ENCODE measurements at regions not wholly inside any gene's neighbourhood (a gene's known extent, or its start where the extent isn't known, plus 50 kb on each side); places are given as distances from the start of the nearest gene placed in this dataset.
"Not testable (repeated sequence)": the region's sequence is repeated elsewhere in the genome, so short reads cannot be mapped to it uniquely, and the experiment has no call there.

DNA sequence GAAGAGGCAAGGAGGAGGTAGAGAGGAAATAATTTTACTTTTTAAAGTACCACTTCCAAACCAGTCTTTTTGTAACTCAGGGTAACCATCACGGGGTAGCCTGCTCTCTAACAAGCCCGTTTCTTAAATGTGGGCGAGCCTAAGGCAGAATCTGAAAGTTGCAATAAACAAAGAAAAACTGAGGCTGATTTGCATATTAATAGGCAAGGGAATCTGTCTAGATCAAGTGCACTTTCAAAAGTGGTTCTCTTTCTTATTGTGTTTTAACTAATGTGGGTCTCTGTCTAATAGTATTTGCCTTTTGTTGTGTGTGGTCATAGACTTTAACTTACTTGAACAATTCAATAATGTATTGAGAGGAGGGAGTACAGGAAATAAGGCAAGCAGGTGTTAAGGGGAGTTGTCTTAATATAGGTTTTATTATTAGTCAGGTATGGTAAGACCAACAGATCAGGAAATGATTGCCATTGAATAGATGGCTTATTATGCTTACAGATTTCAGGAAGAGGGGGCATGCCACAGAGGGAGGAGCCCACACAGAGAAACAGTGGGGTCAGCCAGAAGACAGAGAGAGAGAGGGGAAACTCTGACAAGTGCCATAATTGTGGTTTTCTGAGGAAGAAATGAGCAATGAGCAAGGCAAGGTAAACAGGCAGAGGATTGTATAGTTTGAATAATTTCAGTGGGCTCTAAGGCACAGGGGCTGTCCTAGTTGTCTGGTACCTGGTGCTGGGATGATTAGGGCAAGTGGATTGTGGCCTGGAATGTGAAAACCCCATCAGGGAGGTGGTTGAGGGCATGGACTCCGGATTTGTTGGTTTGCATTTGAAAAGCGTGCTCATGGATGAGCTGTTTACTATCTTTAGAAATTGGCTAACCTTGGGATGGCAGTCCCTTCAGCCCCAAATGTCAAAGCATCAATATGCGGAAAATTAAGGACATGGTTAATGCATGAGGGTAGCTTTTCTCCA, 237.2 kb downstream of the TOX3 start:
- no peak for DNase-seq (ENCODE audit: low read depth in 2 of 2)

DNA sequence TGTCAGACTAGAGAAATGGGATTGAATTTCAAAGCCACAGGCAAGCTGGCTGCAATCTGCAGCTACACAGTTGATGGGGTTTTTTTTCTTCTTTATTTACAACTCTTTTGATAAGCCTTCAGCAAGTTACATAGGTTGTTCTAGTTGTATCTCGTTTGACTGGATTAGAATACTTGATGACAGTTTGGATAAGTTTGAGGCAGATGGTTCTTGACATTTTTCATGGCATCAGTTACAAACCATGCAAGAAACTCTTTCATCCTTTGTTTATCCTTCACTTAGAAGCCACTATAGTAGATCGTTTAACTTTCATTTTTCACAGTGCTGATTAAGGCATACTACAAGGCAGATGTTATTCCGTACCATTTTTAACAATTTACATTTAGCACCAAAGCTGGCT, 238.9 kb downstream of the TOX3 start:
- DNase-seq (ENCODE audit: low read depth in 2 of 2), result no peak

DNA sequence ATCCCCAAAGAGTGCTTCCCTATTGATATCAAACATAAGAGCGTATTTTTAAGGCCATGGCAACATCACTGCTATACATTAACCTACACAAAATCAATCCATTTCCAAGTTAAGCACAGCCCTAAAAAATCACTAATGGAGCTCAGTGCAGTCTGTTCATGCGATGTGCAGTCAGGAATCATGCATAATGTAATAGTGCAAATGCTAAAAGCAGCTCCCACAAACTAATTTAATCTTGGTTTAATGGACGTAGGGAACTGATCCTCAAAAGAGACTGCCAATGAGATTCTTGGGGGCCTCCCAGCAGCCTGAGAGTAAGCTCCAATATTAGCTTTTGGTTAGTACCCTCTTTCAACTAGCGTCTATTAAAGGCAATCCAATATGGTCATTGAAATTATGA, 245.9 kb downstream of the TOX3 start:
- DNase-seq (ENCODE audit: low read depth in 2 of 2), result no peak

DNA sequence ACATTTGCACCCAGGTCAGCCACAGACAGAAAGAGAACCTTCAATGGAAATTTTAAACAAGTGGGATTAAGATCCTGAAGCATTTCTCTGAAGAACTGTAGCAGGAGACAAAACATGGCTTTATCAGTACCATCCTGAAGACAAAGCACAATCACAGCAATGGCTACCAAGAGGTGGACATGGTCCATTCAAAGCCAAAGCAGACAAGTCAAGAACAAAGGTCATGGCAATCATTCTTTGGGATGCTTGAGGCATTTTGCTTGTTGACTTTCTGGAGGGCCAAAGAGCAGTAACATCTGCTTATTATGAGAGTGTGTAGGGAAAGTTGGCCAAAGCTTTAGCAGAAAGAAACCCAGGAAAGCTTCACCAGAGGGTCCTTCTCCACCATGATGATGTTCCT, 248.2 kb downstream of the TOX3 start:
- no peak for DNase-seq (ENCODE audit: low read depth in 2 of 2)

DNA sequence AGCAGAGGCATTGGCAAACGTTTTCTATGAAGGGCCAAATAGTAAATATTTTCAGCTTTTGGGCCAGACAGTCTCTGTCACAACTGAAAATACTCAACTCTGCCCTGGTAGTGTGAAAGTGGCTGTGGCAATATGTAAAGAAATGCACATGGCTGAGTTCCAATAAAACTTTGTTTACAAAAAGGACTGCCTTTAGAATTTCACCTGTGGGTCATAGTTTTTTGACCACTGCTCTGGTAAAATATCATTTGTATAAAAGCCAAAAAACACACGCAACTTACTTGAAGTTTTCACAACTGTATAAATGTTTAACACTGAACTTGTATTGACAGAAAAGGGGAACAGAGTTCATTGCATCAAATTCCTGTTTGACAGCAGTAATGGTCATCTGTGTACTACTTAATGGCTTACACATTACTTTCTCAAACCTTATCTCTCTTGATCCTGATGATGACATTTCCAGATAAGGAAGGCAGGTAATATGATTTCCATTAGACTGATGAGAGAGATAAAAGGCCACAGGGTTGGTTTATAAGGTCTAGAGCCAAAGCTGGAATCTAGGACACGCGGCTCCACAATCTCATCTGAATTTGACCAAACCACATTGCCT, 250.1 kb downstream of the TOX3 start:
- DNase-seq (ENCODE audit: low read depth in 2 of 2), result not testable (repeated sequence)

DNA sequence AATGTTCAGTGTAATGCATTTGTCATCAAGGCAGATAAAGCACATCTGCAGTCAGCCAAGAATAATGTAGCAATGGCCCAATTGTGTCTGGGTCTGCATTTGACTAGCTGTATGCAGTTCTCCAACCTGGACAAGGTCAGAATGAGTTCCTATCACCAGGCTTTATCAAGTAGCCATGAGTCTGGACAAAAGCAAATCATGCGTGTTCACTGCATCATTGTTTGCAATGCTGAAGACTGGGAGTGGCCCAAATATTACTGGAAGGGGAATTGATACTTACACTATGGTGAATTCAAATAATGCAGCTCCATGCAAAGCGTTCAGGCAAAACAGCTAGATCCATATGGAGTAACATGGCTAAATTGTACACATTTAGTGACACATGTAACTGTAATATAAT, 250.9 kb downstream of the TOX3 start:
- DNase-seq (ENCODE audit: low read depth in 2 of 2), result no peak

DNA sequence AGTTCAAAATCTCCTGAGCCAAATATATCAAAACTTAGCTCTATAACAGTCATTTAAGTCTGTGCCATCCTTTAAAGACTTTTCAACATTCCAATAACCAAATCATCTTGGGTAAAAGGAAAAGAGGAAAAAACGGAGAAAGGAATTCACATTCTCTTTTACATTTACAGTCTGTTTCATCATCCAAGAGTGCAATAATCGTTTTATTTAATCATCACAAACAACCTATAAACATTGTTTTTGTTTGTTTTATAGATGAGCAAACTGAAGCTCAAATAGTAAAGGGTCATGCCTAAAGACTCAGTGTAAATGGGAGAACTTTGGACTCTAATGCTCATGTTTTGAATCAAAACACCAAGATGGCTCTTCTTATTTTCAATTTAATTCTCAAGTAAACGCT, 252.3 kb downstream of the TOX3 start:
- DNase-seq (ENCODE audit: low read depth in 2 of 2), result no peak

DNA sequence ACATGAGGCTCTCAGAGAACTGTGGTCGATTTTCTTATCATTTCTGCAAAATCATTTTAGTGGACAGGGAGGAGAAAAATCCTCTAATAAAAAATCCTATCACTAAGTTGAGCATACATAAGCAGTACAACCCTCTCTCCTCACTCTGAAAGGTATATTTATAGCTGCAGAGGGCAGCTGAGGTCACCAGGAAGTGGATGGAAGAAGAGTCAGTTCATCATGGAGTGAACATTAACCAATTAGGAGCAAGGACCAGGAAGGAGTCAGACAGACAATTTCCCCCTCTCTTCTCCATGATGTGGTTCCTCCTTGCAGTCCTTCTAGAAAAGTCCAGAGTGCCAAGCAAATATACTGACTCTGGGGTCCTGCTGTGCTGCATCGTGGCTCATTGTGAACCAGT, 253.7 kb downstream of the TOX3 start:
- no peak for DNase-seq (ENCODE audit: low read depth in 2 of 2)

DNA sequence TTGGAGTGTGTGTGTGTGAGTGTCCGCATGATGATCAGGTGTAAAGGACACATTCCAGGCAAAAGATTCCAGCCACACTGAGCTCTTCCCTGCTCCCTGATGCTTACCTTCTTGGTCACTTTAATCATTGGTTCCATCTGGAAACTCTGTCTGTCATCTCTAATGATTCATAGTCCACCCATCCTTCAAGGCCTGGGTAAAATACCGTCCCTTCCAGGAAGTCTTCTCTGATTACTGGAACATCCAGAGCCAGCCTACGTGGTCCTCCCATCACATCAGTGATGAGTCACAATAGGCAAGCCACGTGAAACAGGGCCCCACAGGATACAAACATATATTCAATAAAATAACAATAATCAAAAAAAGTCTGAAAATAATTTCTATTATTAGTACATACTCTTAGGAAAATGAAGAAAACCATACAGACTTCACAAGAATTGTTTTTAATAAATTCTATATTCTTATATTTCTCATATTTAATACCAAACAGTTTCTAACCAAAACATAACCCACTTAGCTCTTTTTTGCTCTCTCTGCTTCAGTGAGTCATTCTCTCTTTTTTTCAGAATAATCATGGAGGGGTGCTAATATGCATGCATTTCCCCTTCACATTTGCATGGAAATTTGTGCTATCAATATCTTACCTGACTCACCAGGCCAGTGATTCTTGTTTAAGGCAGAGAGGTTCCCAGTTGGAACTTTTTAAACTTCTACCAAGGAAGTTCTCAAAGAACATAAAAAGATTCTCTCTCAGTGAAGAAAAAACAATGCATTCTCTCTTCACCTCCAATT, 263.2 kb downstream of the TOX3 start:
- DNase-seq (ENCODE audit: low read depth in 2 of 2), result no peak

DNA sequence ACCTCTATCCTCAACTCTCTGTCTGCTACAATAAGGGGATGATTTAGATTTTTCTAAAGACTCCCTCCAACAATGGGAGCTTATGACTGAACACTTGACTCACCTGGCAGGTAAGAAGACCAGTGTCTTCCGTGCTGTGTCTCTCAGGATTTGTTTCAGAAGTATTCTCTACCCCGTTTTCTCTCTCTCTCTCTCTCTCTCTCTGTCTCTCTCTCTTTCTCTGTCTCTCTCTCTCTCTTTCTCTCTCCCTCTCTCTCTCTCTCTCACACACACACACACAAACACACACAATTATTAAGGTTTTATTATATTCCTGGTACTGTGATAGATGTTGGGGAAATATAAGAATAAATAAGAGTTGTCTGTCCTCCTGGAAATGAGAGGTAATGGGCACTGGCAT, 263.9 kb downstream of the TOX3 start:
- DNase-seq (ENCODE audit: low read depth in 2 of 2), result no peak

DNA sequence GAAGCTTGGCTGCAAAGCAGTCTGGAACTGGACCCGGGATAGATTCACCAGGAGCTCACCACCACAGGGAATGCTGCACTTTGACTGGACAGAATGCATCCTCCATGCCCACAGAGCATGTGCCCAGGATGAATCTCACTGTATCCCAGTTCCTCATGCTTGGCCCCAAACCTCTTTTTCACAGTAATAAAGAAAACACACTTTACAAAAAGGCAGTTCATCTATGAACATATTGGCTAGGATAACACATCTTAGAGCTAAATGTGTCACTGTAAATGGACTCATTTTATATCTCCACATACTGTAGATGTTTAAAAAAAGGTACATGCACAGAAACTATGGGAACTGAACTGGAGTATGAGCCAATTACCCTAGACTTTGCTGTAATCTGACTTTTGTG, 266.9 kb downstream of the TOX3 start:
- no peak for DNase-seq (ENCODE audit: low read depth in 2 of 2)

DNA sequence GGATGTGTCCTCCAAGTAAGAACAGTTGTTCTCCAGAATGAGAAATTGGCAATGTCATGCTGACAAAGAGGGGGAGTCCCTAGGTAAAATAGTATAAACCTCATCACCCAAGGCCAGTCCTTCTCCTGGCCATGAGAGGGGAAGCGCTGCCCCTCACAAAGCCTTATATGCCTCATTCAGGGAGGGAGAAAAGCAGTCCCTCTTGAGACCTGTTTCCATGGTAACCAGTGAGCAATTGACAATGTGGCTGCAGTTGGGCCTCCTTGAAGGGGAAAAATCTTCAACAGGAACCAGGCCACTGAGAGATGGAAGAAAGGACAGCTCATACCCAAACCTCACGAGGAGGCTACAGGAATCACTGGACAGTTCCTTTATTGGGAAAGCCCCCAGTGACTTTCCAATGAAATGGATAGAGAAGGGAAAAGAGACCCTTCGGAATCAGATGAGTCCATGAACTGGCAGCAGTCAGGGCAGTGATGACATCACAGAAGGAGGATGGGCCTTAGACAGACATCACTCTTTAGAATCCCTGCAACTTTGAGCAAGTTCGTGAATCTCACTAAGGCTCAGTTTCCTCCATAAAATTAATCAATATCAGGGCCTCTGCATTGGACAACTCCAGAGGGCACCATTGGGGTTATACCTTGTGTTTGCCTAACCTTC, 275.7 kb downstream of the TOX3 start:
- DNase-seq (ENCODE audit: low read depth in 2 of 2), result no peak

DNA sequence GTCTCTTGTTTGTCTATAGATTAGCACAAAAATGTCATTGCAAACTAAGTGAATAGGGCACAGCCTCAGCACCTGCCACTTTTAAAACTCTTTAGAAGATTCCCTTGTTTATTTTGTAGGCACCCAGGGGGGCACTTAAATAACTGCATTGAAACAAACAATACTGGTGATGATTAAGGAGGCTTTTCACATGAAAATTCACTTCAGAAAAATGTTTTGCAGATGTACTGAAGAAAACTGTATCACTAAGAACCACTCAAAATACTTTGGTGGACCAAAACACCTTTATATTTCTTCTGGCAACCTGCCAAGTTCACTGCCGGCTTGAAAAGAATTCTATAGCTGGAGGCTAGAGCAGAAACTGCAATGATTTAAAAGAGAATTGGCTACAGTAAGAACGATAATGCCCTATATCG, 281.5 kb downstream of the TOX3 start:
- no peak for DNase-seq (ENCODE audit: low read depth in 2 of 2)

DNA sequence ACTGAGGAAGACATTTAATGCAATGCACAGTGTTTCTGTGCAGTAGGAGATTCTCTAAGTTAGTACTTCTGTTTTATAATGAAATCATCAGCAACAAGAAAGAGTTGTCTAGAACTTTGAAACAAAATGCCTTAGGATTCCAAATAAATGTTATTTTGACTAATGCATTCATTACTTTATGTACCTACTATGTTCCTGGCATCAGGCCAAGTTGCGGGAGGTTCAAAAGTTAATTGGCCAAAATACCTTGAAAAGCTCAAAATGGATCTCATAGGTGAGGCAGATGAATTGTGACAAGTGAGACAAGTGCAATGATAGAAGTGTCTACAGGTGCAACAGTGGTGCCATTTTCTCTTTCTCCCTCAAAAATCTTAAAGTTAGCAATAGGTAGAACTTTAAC, 289.4 kb downstream of the TOX3 start:
- no peak for DNase-seq (ENCODE audit: low read depth in 2 of 2)

DNA sequence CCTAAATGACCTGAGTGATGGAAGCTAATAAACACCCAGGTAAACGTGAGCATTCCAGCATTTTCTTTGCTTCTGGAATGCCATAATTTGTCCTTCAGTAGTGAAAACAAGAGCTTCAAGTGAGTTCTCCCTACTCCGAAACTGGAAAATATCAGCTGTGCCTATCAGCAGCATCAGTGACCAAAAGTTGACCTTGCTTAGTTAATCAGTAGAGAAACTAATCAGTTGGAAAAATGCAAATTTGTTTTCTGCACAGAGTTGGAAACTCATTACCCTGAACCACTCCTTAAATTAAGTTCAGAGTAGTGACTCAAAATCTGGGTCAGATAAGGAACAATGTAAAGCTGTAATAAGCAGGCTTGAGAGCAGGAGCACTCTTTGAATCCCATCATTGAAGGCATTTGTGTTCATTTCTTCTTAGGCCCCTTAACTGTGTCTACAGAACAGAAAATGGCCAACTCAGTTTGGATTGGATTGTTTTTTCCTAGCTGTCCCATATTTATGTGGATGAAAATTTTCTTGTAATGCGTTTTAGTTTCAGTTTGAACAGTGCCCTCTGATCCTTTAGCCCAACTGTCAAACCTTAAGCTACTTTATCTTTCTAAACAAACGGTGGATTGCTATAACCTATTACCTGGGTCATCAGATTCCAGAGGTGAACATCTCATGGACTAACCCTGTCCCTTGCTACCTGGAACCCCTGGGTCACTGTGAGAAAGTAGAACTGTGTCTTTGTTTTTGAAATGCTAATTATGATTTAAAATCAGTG, 290.4 kb downstream of the TOX3 start:
- no peak for DNase-seq (ENCODE audit: low read depth in 2 of 2)

DNA sequence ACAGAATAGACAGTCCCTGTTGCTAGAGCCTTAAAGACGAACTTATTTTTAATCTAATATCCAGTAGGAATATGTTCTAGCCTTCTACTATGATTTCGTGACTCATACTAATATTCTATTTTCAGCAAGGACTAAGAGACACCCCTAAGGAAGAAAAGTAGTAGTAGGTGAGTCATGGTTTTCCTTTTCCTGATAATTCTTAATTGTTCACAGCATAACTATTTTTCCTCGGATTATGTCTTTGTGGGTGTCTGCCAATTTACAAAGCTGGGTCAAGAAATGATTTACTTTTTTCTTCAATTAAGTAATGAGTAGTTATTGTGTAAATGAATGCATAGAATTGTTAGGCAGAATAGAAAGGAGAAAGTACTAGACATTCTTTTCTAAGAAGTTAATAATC, 292.2 kb downstream of the TOX3 start:
- no peak for DNase-seq (ENCODE audit: low read depth in 2 of 2)

DNA sequence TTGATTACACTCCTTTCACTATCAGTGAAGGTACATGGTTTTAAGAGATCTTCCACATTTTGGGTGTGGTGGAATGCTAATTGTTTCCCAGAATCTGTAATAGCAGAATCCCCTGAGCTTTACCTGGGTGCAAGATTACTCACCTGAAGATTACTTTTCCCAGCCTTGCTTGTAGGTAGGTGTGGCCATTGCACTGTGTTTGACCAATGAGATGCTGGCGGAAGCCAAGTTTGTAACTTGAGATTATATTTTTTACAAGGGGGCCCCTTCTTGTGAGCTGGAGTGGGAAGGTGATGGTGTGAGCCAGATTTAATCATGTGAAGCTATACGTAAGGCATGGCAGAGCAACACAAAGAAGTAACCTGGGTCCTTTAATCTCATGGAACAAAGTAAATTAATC, 294.3 kb downstream of the TOX3 start:
- DNase-seq (ENCODE audit: low read depth in 2 of 2), result no peak

DNA sequence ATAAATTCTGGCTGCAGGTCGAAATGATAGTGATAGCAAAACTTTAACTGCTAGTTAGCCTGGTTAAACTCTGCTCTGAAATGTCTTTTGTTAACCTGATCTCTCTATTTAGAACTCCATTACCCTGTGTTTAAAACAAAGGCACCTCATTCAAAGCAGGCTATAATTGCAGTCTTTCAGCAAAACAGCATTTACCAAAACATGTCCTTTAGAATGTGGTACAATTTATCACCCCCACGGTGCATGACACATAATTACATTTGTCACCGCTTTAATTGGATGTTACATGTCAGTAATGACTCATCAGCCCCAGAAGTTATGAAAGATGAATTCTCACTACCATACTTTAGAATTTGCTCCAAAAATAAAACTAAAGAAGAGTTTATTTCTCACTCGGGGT, 295.4 kb downstream of the TOX3 start:
- DNase-seq (ENCODE audit: low read depth in 2 of 2), result no peak

DNA sequence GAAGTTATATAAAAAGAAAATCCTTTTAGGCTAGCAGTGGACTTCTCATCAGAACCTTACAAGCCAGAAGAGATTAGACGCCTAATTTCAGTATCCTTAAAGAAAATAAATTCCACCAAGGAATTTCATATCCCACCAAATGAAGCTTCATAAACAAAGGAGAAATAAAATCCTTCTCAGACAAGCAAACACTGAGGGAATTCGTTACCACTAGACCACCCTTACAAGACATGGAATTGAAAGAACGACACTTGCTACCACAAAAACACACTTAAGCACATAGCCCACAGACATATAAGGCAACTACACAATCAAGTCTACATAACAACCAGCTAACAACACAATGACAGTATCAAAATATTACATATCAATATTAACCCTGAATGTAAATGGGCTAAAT, 299.2 kb downstream of the TOX3 start:
- no peak for DNase-seq (ENCODE audit: low read depth in 2 of 2)

DNA sequence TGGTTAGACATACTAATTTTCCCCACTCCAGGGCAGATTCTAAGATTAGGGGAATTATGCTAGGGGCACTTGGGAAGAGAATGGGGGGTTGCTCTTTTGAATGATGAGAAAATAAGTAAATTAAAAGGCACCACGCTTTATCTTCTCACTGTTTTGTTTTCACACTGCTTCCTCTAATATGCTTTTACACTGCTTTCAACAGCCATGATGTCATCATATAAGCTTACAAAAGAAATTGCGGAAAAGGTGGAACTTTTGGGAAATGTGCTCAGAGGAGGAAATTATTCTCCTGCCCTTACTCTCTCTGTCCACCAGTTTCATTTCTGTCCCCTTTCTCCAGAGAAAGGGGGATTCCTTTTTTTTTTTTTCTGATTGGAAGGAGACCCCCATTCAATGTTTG, 308.2 kb downstream of the TOX3 start:
- DNase-seq (ENCODE audit: low read depth in 2 of 2), result no peak

DNA sequence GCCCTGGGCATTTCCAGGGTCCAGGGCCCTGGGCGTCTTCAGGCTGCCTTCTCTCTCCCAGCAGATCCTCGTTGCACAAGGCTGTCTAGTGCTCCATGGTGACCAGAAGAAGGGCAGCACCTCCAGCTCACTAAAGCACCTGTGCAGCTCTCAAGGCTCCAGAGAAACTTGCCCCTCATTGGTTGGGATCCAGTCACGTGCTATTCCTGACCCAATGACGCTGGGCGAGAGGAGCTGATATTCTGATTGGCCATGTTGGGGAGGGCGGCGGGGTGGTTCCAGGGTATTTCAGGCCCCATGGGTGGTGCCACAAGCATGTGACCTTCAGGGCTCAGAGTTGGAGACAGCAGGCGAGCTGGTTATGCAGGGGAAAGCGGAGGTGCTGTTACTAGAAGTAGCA, 309.1 kb downstream of the TOX3 start:
- DNase-seq (ENCODE audit: low read depth in 2 of 2), result no peak
